ENCODE measurements at regions not wholly inside any gene's neighbourhood (a gene's known extent, or its start where the extent isn't known, plus 50 kb on each side); places are given as distances from the start of the nearest gene placed in this dataset.

DNA sequence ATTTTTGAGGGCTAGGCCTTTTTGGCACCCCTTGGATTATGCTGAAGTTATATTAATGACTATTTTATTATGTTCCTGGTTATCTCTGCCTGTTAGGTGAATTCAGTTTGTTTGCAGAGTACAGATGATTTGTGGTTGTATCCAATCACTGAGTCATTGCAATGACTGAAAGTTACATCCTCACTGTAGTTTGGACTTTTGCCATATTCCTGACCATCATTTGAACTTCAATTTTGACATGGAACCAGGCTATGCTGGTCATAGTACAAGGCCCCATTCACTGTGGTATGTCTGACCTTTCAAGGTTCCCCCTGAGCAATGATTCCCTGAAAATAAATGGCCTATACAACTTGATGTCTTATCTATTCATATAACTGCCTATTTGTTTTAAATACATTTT lies 621.0 kb downstream of the CCER1 start:
- Mint-ChIP-seq H3K36me3 (no peaks in the 10 kb centered on the region), H3K27ac (no peak overlapping the region), H3K9me3 (no peaks in the 10 kb centered on the region), H3K27me3 (no peaks in the 10 kb centered on the region), H3K4me1 (ENCODE audit: unreplicated experiment) (no peaks in the 10 kb centered on the region), H3K4me3 (no peak overlapping the region)
- TF ChIP-seq CTCF (conservative IDR thresholded peaks at IDR 0.05): no peak
- DNase-seq (ENCODE audit: extremely low spot score, unreplicated experiment): no peak

GRCh38 chr12:90333424-90333823 lies 621.6 kb downstream of the CCER1 start:
- Mint-ChIP-seq H3K27ac (no peak overlapping the region), H3K4me3 (no peak overlapping the region), H3K36me3 (no peaks in the 10 kb centered on the region), H3K27me3 (no peaks in the 10 kb centered on the region), H3K9me3 (no peaks in the 10 kb centered on the region), H3K4me1 (ENCODE audit: unreplicated experiment) (no peaks in the 10 kb centered on the region)
- no peak for DNase-seq (ENCODE audit: extremely low spot score, unreplicated experiment)
- no peak for TF ChIP-seq CTCF (conservative IDR thresholded peaks at IDR 0.05)

GRCh38 chr12:90331821-90332220 lies 623.2 kb downstream of the CCER1 start:
- no peak overlapping the region for H3K27ac Mint-ChIP-seq
- no peak for DNase-seq (ENCODE audit: extremely low spot score, unreplicated experiment)
- TF ChIP-seq CTCF (conservative IDR thresholded peaks at IDR 0.05): no peak
- no peak overlapping the region for H3K4me3 Mint-ChIP-seq
- H3K27me3 Mint-ChIP-seq: no peaks in the 10 kb centered on the region
- H3K36me3 Mint-ChIP-seq: no peaks in the 10 kb centered on the region
- H3K4me1 Mint-ChIP-seq (ENCODE audit: unreplicated experiment): no peaks in the 10 kb centered on the region
- no peaks in the 10 kb centered on the region for H3K9me3 Mint-ChIP-seq

DNA sequence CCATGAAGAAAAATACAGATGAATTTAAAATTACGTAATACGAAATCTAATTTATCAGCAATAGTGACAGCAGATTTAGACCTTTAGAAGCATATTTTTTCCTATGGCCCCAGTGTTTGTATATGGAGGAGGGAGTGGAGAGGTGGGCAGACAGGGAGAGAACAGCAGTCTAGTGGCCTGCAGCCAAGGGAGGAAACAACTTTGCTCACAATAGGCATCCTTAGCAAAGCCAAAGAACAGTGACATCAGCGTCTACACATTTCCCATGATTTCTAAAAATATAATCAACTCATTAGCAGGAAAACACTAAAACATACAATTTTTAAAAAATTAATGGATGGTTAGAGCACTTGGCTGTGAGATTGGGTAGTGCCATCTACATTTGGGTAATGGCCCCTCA lies 622.6 kb upstream of the ATP2B1 start:
- H3K4me1 Mint-ChIP-seq (ENCODE audit: unreplicated experiment): no peaks in the 10 kb centered on the region
- no peak for TF ChIP-seq CTCF (conservative IDR thresholded peaks at IDR 0.05)
- H3K36me3 Mint-ChIP-seq: no peaks in the 10 kb centered on the region
- no peaks in the 10 kb centered on the region for H3K27me3 Mint-ChIP-seq
- no peak for DNase-seq (ENCODE audit: extremely low spot score, unreplicated experiment)
- no peaks in the 10 kb centered on the region for H3K9me3 Mint-ChIP-seq
- H3K4me3 Mint-ChIP-seq: no peak overlapping the region
- H3K27ac Mint-ChIP-seq: no peak overlapping the region

GRCh38 chr12:90327793-90328743 lies 619.4 kb upstream of the ATP2B1 start:
- DNase-seq (ENCODE audit: extremely low spot score, unreplicated experiment): no peak
- H3K4me1 Mint-ChIP-seq (ENCODE audit: unreplicated experiment): no peaks in the 10 kb centered on the region
- no peak overlapping the region for H3K4me3 Mint-ChIP-seq
- H3K9me3 Mint-ChIP-seq: no peaks in the 10 kb centered on the region
- no peaks in the 10 kb centered on the region for H3K36me3 Mint-ChIP-seq
- no peak for TF ChIP-seq CTCF (conservative IDR thresholded peaks at IDR 0.05)
- no peaks in the 10 kb centered on the region for H3K27me3 Mint-ChIP-seq
- H3K27ac Mint-ChIP-seq: no peak overlapping the region
